22Rv1 (cell line): ENCODE measurements at regions not wholly inside any gene's neighbourhood (a gene's known extent, or its start where the extent isn't known, plus 50 kb on each side); places are given as distances from the start of the nearest gene placed in this dataset.

Experiments used
- CTCF ChIP-seq: fragments of 450-650 bp; IDR thresholded peaks from 2 replicates; pipeline ENCODE4 v1.5.1; 2017; ENCODE audit warnings: mild to moderate bottlenecking
- ZFX ChIP-seq: fragments of 450-650 bp; IDR thresholded peaks from 2 replicates; pipeline ENCODE4 v1.6.1; 2017; ENCODE audit warnings: antibody characterized with exemption, borderline replicate concordance

GRCh38 chr9:82554381-82554780 lies 508.6 kb downstream of the RASEF start:
- TF ChIP-seq CTCF (no peak), ZFX (no peak)
